OCI-LY3 (cell line): ENCODE measurements at regions not wholly inside any gene's neighbourhood (a gene's known extent, or its start where the extent isn't known, plus 50 kb on each side); places are given as distances from the start of the nearest gene placed in this dataset.

ENCODE experiments used
- H2AFZ ChIP-seq: fragments of 200-600, 300-600 bp; shearing (Covaris generic); 2 replicates; pipeline ENCODE4 v1.6.0; 2014; ENCODE audit warnings: antibody characterized with exemption, low read depth, low read length
- H3K27ac ChIP-seq: fragments of 200-600, 300-600 bp; sonication (generic); 2 replicates; pipeline ENCODE4 v1.5.1; 2014; ENCODE audit warnings: mild to moderate bottlenecking, low read length, moderate library complexity, mixed read lengths
- H3K27me3 ChIP-seq: fragments of 200-600, 300-600 bp; sonication (generic); 2 replicates; pipeline ENCODE4 v1.6.1; 2014; ENCODE audit warnings: low read depth, low read length, mixed read lengths
- H3K36me3 ChIP-seq: fragments of 200-600, 300-600 bp; sonication (generic); replicated peaks from 2 replicates; pipeline ENCODE3; 2014; ENCODE audit warnings: low read depth, low read length, mixed read lengths
- H3K4me1 ChIP-seq: fragments of 300-600, 200-600 bp; sonication (generic); 2 replicates; pipeline ENCODE4 v1.6.1; 2014; ENCODE audit warnings: low read length, mixed read lengths
- H3K4me2 ChIP-seq: fragments of 200-600, 300-600 bp; sonication (generic); 2 replicates; pipeline ENCODE4 v1.6.1; 2014; ENCODE audit warnings: low read length, mixed read lengths
- H3K4me3 ChIP-seq: fragments of 300-600, 200-600 bp; sonication (generic); 2 replicates; pipeline ENCODE4 v1.5.1; 2014; ENCODE audit warnings: antibody characterized with exemption, mild to moderate bottlenecking, low read length, moderate library complexity
- H3K79me2 ChIP-seq: fragments of 300-600, 200-600 bp; shearing (Covaris generic); 2 replicates; pipeline ENCODE4 v1.6.1; 2014; ENCODE audit warnings: mild to moderate bottlenecking, low read length, mixed read lengths
- H3K9ac ChIP-seq: fragments of 300-600, 200-600 bp; shearing (Covaris generic); 2 replicates; pipeline ENCODE4 v1.6.0; 2014; ENCODE audit warnings: mild to moderate bottlenecking, low read length, moderate library complexity
- H3K9me3 ChIP-seq: fragments of 200-600, 300-600 bp; shearing (Covaris generic); 2 replicates; pipeline ENCODE4 v1.6.1; 2014; ENCODE audit warnings: low read length, mixed read lengths; ENCODE audit not compliant: insufficient read depth
- H4K20me1 ChIP-seq: fragments of 200-600, 300-600 bp; sonication (generic); 2 replicates; pipeline ENCODE4 v1.6.1; 2016; ENCODE audit warnings: low read length, mixed read lengths; ENCODE audit not compliant: insufficient read depth
- EZH2phosphoT487 ChIP-seq: fragments of 200-600 bp; shearing (Covaris generic); IDR thresholded peaks from 2 replicates; pipeline ENCODE4 v1.6.1; 2018; ENCODE audit warnings: antibody characterized with exemption, mixed run types, low read depth
- TF ChIP-seq, protein P1 (sequence below): fragments of 200-600, 300-600 bp; sonication (generic); IDR thresholded peaks from 2 replicates; pipeline ENCODE4 v1.5.1; 2014; ENCODE audit warnings: antibody characterized with exemption, low read length, low read depth

GRCh38 chr1:101741910-101742309, 254.8 kb downstream of the OLFM3 start:
- H3K9ac ChIP-seq: no peak overlapping the region
- H3K9me3 ChIP-seq: no peaks in the 10 kb centered on the region
- TF ChIP-seq EZH2phosphoT487: no peak
- TF ChIP-seq, protein P1, sequence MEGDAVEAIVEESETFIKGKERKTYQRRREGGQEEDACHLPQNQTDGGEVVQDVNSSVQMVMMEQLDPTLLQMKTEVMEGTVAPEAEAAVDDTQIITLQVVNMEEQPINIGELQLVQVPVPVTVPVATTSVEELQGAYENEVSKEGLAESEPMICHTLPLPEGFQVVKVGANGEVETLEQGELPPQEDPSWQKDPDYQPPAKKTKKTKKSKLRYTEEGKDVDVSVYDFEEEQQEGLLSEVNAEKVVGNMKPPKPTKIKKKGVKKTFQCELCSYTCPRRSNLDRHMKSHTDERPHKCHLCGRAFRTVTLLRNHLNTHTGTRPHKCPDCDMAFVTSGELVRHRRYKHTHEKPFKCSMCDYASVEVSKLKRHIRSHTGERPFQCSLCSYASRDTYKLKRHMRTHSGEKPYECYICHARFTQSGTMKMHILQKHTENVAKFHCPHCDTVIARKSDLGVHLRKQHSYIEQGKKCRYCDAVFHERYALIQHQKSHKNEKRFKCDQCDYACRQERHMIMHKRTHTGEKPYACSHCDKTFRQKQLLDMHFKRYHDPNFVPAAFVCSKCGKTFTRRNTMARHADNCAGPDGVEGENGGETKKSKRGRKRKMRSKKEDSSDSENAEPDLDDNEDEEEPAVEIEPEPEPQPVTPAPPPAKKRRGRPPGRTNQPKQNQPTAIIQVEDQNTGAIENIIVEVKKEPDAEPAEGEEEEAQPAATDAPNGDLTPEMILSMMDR: no peak
- H3K27ac ChIP-seq: no peak overlapping the region
- H3K27me3 ChIP-seq: no peaks in the 10 kb centered on the region
- H3K79me2 ChIP-seq: no peaks in the 10 kb centered on the region
- no peaks in the 10 kb centered on the region for H3K4me1 ChIP-seq
- no peak overlapping the region for H3K4me3 ChIP-seq
- no peak overlapping the region for H2AFZ ChIP-seq
- H3K4me2 ChIP-seq: no peak overlapping the region
- H3K36me3 ChIP-seq: no peaks in the 10 kb centered on the region
- H4K20me1 ChIP-seq: no peaks in the 10 kb centered on the region

DNA sequence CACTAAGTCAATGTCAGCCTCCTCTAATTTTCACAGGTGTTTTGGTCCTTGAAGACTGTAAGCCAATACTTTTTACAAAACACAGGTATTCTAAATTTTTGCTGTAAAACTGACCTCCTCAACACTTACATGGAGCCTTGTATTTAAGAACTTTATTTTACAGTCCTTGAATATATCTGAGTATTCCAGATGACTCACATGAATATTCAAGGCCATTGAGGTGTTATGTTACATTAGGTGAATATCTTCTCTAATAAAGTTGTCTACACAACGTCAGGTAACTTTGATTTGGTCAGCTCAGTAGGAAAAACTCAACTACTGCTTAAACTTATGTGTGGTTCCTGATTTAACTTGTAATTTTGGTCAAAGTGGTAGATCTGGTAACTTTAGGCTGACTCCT, 254.2 kb downstream of the OLFM3 start:
- H3K4me1 ChIP-seq: no peaks in the 10 kb centered on the region
- no peak overlapping the region for H3K9ac ChIP-seq
- no peak overlapping the region for H3K4me2 ChIP-seq
- H3K27me3 ChIP-seq: no peaks in the 10 kb centered on the region
- H3K4me3 ChIP-seq: no peak overlapping the region
- no peak overlapping the region for H3K27ac ChIP-seq
- H2AFZ ChIP-seq: no peak overlapping the region
- no peaks in the 10 kb centered on the region for H4K20me1 ChIP-seq
- no peaks in the 10 kb centered on the region for H3K9me3 ChIP-seq
- no peaks in the 10 kb centered on the region for H3K79me2 ChIP-seq
- TF ChIP-seq, protein P1: no peak
- no peak for TF ChIP-seq EZH2phosphoT487
- H3K36me3 ChIP-seq: no peaks in the 10 kb centered on the region

DNA sequence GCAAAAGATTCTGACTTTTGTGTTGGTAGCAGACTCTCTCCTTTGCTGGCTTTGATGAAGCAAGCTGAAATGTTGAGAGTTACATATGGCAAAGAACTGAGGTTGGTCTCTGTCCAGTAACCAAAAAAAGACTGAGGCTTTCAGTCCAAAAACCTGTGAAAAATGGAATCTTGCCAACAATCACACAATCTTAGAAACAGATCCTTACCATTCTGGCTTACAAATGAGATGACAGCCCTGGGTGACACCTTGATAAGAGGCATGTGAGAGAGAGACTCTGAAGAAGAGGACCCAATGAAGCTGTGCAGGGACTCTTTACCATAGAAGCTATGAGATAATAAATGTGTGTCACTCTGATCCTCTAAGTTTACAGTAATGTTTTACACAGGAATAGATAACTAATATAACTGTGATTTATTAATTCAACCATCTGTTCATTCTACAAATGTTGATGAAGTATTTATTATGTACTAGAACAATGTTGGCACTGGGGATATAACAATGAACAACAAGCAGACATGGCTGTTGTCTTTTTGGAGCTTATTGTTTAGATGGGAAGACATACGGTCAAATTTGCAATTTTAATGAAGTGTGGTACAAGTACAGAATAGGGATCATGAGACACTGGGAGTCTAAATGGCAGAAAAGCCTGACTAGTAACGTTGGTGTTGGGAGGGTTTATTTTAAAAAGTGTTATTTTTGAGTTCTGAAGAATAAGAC, 251.0 kb downstream of the OLFM3 start:
- no peaks in the 10 kb centered on the region for H4K20me1 ChIP-seq
- no peaks in the 10 kb centered on the region for H3K36me3 ChIP-seq
- H3K79me2 ChIP-seq: no peaks in the 10 kb centered on the region
- no peak overlapping the region for H3K4me3 ChIP-seq
- no peaks in the 10 kb centered on the region for H3K9me3 ChIP-seq
- no peak overlapping the region for H3K9ac ChIP-seq
- H3K4me1 ChIP-seq: no peaks in the 10 kb centered on the region
- H3K4me2 ChIP-seq: no peak overlapping the region
- no peaks in the 10 kb centered on the region for H3K27me3 ChIP-seq
- H2AFZ ChIP-seq: no peak overlapping the region
- no peak overlapping the region for H3K27ac ChIP-seq
- TF ChIP-seq, protein P1: no peak
- no peak for TF ChIP-seq EZH2phosphoT487

DNA sequence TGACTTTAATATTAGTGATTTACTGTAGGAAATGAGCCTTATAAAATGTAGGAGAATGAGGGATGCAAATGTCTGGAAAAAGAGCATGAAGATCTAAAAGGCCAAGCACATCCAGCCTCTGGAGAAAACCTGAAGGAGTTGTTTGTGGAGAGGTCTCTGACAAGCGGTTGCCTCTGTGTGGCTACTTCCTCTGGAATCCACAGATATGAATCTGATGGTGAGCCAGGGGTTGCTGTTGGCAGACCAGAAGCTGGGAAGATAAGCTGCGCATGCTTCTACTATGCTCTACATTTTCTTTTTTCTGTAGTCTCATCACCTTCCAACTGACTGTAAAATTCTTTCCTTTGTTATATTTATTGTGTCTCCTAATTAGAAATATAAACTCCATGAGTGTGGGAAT, 248.6 kb downstream of the OLFM3 start:
- no peaks in the 10 kb centered on the region for H3K36me3 ChIP-seq
- no peaks in the 10 kb centered on the region for H3K4me1 ChIP-seq
- H3K79me2 ChIP-seq: no peaks in the 10 kb centered on the region
- no peaks in the 10 kb centered on the region for H3K9me3 ChIP-seq
- H3K27ac ChIP-seq: no peak overlapping the region
- no peaks in the 10 kb centered on the region for H4K20me1 ChIP-seq
- TF ChIP-seq, protein P1: no peak
- TF ChIP-seq EZH2phosphoT487: no peak
- H3K9ac ChIP-seq: no peak overlapping the region
- no peak overlapping the region for H3K4me3 ChIP-seq
- no peak overlapping the region for H2AFZ ChIP-seq
- no peak overlapping the region for H3K4me2 ChIP-seq
- H3K27me3 ChIP-seq: no peaks in the 10 kb centered on the region
